Lower lobe of right lung (tissue), 2 donors: ENCODE measurements at regions not wholly inside any gene's neighbourhood (a gene's known extent, or its start where the extent isn't known, plus 50 kb on each side); places are given as distances from the start of the nearest gene placed in this dataset.

Source experiments
- ATAC-seq, 2 donors: fragments of 200-7000 bp; cut with Tn5 transposase; one replicate each; pipeline ENCODE4 v1.9.1; 2020 to 2022; ENCODE audit warnings: mild to moderate bottlenecking in 2 of 2, moderate library complexity in 2 of 2
- DNase-seq: peaks from one replicate; pipeline ENCODE4 v3.0.0-alpha.2; 2020
- H3K27ac ChIP-seq: fragments of 200-600 bp; one replicate; pipeline ENCODE4 v1.8.0; 2022
- H3K27me3 ChIP-seq: fragments of 200-600 bp; one replicate; pipeline ENCODE4 v1.8.0; 2022; ENCODE audit warnings: low read depth
- H3K36me3 ChIP-seq: fragments of 200-600 bp; one replicate; pipeline ENCODE4 v1.8.0; 2022; ENCODE audit warnings: mild to moderate bottlenecking
- H3K4me1 ChIP-seq: fragments of 200-600 bp; one replicate; pipeline ENCODE4 v1.8.0; 2022
- H3K4me3 ChIP-seq: fragments of 200-600 bp; one replicate; pipeline ENCODE4 v1.8.0; 2022; ENCODE audit warnings: mild to moderate bottlenecking
- H3K9me3 ChIP-seq: fragments of 200-600 bp; one replicate; pipeline ENCODE4 v1.8.0; 2022
- CTCF ChIP-seq: fragments of 200-600 bp; IDR thresholded peaks from one replicate; pipeline ENCODE4 v1.8.0; 2022; ENCODE audit warnings: antibody characterized with exemption, mild to moderate bottlenecking
- intact Hi-C: fragments of 100-400 bp; cut with DNase I; formaldehyde crosslinking; loops from one replicate; pipeline ENCODE4 v1.11.0; 2022
- donor health status: DM: no; HTN: yes; CAD: no; lungs with severe emphysema.

- no peaks in the 10 kb centered on the region for H3K36me3 ChIP-seq
- TF ChIP-seq CTCF = no peak
- ATAC-seq (no peak), DNase-seq (no peak)
- no peak overlapping the region for H3K27ac ChIP-seq
- H3K4me1 ChIP-seq = no peaks in the 10 kb centered on the region
- no peaks in the 10 kb centered on the region for H3K27me3 ChIP-seq
- intact Hi-C loops = no loop called here
- H3K4me3 ChIP-seq = no peak overlapping the region
- no peaks in the 10 kb centered on the region for H3K9me3 ChIP-seq
These were observed 54.9 kb upstream of the ZBTB18 start for GRCh38 chr1:243996223-243996622.

- ATAC-seq = no peak
- H3K4me1 ChIP-seq = no peaks in the 10 kb centered on the region
- intact Hi-C loops = no loop called here
- H3K4me3 ChIP-seq = no peak overlapping the region
- no peaks in the 10 kb centered on the region for H3K27me3 ChIP-seq
- H3K27ac ChIP-seq = no peak overlapping the region
- peaks cover 4% of the 10 kb centered on the region for H3K9me3 ChIP-seq
- no peak for DNase-seq
- H3K36me3 ChIP-seq = no peaks in the 10 kb centered on the region
- no peak for TF ChIP-seq CTCF
These were observed 59.4 kb upstream of the ZBTB18 start for GRCh38 chr1:243991650-243992049.

GRCh38 chr1:243984788-243985187 lies 66.3 kb upstream of the ZBTB18 start:
- Histone ChIP-seq H3K36me3 (no peaks in the 10 kb centered on the region), H3K4me3 (no peak overlapping the region), H3K27ac (no peak overlapping the region), H3K4me1 (no peaks in the 10 kb centered on the region), H3K9me3 (no peaks in the 10 kb centered on the region), H3K27me3 (no peaks in the 10 kb centered on the region)
- intact Hi-C loops = no loop called here
- DNase-seq = no peak
- no peak for TF ChIP-seq CTCF
- ATAC-seq = no peak

- Histone ChIP-seq H3K4me3 (no peak overlapping the region), H3K27ac (no peak overlapping the region), H3K27me3 (no peaks in the 10 kb centered on the region), H3K4me1 (no peaks in the 10 kb centered on the region), H3K9me3 (no peaks in the 10 kb centered on the region), H3K36me3 (no peaks in the 10 kb centered on the region)
- ATAC-seq (no peak), DNase-seq (no peak)
- TF ChIP-seq CTCF = no peak
- intact Hi-C loops = no loop called here
These were observed 68.5 kb upstream of the ZBTB18 start for GRCh38 chr1:243982447-243983018.

- intact Hi-C loops = no loop called here
These were observed 70.6 kb upstream of the ZBTB18 start for GRCh38 chr1:243980471-243980870.

More at GRCh38 chr1:243980471-243980870, 70.6 kb upstream of the ZBTB18 start:
- ATAC-seq = no peak
- Histone ChIP-seq H3K4me3 (no peak overlapping the region), H3K27me3 (no peaks in the 10 kb centered on the region), H3K36me3 (no peaks in the 10 kb centered on the region), H3K27ac (no peak overlapping the region), H3K9me3 (no peaks in the 10 kb centered on the region), H3K4me1 (no peaks in the 10 kb centered on the region)
- TF ChIP-seq CTCF = no peak
- no peak for DNase-seq
